ENCODE measurements at regions not wholly inside any gene's neighbourhood (a gene's known extent, or its start where the extent isn't known, plus 50 kb on each side); places are given as distances from the start of the nearest gene placed in this dataset.
"Not testable (repeated sequence)": the region's sequence is repeated elsewhere in the genome, so short reads cannot be mapped to it uniquely, and the experiment has no call there.

DNA sequence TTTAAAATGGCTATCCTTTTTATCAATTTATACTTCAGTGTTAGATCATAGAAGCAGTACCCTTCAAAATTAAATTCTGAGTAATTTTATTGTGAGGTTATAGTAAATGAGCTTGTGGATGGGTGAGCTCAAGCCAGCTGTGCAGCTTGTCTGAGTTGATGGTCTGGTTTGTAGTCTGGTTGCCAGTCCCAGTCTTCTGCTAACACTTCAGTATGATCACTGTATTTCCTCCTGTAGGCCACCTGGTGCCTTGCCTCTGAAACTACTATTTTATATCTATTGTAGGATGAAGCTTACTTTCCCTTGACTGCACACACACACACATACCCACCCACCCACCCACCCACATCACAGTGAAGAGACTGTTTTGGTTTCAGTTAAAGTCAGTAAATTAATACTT is 496.4 kb downstream of the PCNX1 start:
- DNase-seq, result no peak

DNA sequence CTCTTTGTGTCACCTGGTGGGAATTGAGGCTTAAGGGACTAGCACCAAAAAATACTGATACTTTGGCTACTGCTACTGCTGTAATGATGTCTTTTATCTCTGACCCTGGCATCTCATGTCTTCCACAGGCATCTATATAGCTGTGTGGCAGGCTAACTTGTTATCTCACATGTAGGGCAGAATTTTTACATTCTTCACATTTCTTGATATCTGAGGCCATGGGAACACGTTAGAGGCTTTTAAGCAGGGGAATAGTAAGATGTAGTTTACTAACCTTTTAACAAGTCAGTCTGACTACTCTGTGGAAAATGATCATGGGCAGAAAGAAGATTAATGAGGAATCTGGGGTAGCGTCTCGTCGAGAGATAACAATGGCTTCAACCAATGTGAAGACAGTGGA is 498.4 kb downstream of the PCNX1 start:
- no peak for DNase-seq

DNA sequence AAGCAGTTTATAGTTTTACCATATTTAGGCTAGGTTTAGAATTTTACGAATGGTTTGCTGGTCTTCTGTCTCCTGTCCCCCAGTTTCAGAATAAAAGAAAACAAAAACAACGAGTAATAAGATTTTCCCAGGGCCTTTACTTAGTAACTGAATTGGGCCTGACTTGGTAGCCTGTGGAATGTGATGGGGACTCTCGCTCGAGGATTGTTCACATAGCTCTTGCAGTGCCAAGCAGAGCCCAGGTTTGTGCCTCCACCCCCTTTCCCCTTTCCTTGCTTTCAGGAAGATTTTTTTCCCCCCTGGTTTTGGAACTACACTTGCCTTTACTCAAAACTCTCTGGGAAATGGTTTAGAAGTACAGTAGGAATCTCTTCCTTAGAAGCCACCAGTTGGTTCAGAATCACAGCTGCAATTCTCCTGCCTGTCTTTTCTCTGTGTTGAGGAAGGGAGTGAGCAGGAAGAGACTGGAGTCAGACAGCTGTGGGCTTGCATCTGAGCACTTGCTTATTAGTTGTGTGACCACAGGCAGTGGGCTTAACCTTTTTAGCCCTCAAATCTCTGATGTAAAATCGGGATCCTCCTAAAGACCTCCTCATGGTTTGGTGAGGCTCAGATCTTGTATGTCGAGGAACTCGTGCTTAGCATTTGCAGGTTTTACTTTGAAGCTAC is 501.2 kb downstream of the PCNX1 start:
- DNase-seq, result no peak

DNA sequence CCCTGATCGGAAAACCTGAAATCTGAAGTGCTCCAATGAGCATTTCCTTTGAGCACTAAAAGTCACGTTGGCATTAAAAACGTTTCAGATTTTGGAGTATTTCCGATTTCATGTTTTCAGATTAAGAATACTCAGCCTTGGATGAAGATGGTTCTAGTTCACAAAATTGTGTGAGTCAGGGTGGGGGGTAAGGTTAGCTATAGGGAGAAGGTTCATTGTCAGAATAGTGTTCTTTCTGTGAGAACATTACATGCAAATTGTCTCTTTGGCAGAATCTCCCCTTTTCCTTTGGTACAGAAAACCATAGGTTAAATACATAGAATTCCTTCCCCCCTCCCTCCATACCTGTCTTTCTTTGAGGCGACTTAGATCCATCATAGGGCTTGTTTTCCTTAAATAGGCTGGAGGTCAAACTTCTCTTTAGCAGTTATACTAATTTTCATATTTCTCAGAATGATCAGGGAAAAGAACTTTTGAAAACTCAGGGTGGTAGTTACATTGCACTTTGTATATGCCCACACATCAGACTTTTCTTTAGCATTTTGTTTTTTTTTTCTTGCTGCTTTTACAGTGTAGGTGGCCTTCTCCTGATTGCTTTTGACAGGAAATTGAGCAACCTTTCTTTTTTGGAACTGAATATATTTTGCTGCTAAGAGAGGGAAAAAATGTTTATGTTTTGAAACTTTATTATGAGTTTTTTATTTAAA is 503.5 kb downstream of the PCNX1 start:
- no peak for DNase-seq

DNA sequence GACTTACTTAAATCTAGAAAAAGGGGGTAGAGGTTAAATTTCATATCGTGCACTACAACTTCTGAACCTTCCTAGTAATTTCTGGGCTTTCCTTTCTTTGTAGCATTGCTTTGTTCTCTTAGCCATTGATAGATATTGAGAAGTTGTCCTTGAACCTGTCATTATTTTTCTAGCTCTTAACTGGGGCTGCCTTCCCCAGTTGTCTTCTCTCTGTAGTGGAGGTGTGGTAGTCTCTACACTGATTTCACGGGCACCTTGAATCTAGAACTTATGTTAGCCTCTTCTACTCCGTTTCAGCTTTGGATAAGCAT is 504.0 kb downstream of the PCNX1 start:
- DNase-seq, result no peak

DNA sequence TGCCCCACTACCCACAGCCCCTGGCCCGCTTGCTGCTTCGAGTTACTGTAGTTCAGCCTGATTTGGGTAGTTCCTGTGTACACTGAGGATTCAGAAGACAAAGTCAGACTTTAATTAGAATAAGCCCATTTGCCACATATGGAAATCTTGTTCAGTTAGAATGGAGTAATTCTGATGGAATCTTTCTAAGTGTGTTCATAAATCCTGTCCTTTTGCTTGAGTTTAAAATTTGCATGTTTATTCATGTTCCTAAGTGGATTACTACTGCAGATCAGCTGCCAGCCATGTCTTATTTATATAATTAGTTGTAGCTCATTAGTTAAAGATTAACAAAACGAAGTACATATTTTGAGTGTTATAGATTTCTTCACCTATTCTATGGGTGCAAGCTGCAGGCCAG is 504.5 kb downstream of the PCNX1 start:
- DNase-seq, result no peak

DNA sequence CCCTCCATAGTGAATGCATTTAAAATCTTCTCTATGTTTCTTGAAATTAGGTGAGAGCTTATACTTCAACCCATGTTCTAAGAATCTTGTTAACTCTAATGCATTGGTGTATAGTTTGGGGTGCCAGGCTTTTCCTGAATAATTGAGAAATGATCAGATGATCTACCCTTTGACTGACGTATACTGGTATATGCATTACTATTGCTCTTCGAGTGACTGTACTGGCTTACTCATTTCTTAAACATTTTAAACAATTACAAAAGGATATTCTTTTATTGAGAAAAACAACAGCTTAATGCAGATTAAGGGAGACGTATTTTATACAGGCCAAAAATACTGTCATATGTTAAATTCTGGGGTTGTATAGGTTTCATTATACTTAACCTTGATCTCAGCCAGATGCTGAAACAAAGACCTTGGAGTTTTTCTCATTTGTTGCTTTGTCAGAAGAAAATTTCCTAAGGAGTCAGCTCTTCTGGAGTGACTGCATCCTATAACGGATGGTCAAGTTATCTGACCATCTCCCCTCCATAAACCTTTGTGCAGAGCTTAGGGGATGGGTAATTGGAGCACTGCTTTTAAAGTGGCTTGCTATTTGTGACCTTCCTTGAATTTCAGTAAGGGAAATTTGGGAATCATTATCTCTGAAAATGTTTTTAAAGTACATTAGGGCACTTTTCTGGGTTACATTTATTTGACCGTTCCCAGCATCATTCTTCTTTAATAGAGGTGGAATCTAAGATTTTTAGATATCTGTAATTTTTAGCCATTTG is 507.6 kb downstream of the PCNX1 start:
- no peak for DNase-seq

DNA sequence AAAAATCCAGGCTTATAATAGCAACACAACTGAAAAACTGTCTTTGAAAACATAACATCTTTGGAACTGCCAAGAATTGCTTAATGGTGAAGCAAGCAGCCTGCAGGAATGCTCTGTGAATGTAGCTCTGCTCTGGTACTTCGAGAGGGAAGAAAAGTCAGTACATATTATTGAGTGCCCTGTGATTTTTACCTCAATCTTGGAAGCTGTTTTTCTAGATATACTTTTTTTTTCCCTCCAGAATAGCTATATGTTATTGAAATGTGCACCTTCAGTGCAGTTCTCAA is 508.1 kb downstream of the PCNX1 start:
- DNase-seq, result no peak

DNA sequence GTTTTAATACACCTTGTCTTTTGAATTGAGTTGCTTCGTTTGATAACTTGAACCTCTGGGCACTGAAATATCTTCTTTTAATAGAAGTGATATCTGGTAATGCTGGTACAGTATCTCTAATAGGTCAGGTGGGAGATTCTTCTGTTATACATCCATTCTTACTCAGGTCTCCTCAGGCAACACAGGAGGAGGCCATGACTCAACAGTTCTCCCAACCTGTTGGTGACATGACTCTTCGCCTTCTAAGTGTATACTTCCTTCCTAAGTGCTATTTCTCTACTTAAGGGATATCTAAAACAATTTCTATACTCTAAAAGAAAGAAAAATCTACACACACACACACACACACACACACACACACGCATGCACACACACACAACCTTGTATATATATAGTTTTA is 509.1 kb downstream of the PCNX1 start:
- DNase-seq, result no peak

DNA sequence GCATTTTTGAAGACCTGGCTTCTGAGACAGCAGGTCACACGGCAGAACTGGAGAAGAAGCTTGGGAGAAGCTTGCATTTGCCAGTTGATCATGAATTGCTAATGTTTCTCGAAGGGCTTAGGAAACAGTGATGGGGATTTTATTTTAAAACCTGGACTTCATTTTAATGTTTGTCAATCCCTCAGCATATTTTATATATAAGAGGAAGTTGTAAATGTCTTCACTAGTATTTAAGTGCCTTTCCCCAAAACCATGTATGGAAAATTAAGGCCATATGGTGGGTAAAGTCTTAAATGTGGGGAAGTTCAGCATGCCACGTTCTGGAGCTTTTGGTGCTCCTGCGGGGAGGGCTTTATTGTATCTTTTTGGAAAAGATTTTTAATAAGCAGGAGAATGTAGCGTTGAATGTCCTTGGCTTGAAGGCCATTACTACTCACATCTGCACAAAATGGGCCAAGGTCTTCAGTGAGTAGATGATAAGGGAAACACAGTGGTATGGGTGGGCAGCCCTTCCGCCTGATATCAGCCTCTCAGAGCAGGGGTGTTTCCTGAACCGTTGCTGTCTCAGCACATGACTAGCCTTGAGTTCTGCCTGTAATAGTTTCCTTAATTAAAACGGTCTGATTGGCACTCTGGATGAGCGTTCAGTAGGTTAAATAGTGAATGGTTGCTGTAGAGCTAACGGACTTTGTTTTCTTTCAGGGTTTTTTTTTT is 511.4 kb downstream of the PCNX1 start:
- no peak for DNase-seq

DNA sequence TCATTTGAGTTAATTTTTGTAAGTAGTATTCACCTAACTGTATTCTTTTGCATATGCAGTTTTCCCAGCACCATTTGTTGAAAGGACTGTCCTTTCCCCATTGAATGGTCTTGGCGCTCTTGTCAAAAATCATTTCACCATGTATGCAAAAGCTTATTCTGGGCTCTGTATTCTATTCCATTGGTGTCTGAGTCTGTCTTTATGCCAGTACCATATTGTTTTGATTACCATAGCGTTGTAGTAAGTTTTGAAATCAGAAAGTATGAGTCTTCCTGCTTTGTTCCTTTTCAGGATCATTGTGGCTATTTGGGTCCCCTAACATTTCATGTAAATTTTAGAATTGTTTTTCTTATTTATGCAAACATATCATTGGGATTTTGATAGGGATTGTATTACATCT is 508.7 kb upstream of the RGS6 start:
- no peak for DNase-seq

DNA sequence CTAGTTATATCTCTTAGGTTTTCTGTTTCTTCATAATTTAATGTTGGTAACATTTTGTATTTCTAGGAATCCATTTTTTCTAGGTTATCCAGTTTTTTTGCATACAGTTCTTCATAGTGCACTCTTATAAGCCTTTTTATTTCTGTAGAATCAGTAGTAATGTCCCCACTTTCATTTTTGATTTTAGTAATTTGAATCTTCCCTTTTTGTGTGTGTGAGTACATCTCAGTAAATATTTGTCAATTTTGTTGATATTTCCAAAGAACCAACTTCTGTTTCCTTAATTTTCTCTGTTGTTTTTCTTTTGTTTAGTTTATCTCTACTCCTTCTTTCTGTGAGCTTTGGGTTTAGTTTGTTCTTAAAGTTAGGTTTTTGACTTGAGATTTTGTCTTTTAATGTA is 507.3 kb upstream of the RGS6 start:
- no peak for DNase-seq

DNA sequence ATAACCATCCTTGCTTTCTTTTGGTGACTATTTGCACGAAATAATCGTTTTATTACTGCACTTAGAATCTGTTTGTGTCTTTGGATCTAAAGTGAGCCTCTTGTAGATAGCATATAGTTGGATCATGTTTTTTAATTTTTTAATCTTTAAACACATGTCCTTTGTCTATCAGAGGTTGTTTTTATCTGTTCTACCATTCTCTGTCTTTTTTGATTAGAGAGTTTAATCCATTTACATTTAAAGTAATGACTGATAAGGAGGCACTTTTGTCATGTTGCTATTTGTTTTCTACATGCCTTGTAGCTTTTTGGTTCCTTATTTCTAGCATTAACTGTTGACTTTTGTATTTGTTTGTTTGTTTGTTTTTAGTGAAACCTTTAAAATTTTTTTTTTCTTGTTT is 506.2 kb upstream of the RGS6 start:
- no peak for DNase-seq

DNA sequence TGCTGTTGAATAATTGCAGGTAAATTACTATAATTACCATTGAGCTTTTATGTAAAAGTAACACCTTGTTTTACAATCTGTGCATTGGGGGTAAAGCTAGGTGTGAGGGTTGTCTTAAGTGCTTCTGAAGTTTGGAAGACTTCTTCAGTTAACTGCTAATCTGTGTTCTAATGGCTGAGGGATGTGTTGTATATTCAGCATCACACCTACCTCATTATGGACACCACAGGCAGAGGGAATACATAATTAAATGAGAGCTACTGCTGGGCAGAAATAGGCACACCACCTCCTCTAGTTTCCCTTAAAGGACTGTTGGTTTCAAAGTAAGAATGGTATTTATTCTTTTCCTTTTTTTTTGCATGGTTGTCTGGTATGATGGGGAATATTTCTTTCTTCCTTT is 502.3 kb upstream of the RGS6 start:
- DNase-seq, result no peak

DNA sequence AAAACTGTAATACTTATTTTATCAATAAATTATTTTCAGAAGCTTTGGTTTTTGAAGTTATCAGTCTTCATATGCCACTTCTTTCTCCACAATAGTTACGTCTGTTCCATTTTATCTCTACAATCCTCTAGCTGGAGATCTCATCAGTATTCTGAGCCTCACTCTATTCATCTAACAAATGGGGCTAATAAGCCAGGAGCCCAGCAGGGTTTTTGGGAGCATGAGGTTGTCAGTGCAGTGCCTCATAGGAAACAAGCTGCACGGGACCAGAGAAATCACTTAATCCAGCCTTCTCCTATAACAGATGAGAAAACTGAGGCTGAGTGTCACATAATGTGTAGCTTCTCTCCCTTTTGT is 501.9 kb upstream of the RGS6 start:
- DNase-seq, result no peak

DNA sequence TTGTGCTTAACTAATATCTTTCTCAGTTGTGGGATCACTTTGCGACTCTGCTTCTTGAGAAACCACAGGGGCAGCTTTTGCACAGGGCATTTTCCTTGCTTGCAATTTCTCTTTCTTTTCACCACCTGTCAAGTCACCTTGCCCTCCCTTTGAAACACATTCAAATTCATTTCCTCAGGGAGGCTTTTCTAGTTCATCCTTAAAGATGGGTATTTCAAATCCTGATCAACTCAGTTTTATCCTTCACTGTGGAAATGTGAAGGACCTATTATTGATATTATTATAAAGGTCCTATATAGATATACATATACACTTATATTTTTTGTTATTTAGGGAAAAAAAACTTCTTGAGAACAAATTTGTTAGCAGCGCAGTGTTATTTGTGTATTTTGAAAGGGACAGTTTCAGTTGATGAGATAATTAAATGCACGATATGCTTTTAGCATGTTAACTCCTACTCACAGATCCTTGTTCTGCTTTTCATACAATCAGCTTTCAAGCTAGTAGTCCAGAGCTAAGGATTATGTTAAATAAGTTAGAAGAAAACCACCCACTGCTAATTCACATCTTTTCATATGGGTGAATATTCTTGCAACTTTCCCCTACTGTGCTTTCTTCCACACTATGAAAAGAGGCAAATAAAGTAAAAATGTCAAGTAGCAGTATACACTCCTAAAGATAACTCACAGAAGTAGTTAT is 501.4 kb upstream of the RGS6 start:
- DNase-seq, result no peak

DNA sequence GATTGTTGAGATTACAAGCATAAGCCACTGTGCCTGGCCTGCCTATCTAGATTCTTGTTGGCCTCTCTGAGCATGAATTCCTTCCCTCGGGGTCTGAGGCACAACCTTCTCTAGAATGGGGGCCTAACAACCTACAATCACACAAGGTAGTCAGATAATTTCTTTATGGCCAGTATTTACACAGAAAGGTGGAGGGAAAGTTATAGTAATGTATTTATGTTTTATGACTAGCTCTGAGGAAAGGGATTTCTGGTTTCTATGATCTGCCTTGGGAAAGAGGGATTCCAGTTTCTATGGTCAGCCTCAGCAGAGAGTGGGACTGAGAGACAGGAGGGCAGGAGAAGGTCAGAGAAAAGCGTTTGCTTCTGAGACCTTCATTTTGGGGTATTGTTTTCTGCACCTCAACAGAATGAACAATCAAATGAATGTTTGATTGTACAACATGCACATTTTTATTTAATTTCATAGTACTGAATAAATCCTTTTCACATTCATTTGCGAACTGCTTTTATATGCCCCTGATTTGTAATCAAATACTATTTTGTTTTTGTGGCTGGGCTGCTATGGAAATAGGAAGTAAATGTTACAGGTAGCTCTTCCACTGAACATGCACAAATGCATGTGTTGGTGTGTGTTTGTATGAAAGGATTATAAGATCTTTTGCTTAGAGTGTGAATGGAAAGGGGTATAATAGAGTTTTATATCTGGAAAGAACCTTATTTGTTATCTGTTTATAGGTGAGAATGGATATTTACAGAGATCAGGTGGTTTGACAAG is 499.7 kb upstream of the RGS6 start:
- no peak for DNase-seq

DNA sequence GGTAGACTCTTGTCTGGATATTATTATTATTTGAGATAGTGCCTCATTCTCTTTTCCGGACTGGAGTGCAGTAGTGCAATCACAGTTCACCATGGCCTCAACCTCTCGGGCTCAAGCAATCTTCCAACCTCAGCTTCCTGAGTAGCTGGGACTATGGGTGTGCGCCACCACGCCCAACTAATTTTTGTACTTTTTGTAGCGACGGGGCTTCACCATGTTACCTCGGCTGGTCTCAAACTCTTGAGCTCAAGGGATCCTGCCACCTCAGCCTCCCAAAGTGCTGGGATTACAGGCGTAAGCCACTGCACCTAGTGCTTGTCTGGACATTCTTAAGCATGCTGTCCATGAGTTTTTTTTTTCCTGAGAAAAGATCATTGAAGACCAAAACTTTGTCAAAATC is 498.9 kb upstream of the RGS6 start:
- DNase-seq, result no peak

DNA sequence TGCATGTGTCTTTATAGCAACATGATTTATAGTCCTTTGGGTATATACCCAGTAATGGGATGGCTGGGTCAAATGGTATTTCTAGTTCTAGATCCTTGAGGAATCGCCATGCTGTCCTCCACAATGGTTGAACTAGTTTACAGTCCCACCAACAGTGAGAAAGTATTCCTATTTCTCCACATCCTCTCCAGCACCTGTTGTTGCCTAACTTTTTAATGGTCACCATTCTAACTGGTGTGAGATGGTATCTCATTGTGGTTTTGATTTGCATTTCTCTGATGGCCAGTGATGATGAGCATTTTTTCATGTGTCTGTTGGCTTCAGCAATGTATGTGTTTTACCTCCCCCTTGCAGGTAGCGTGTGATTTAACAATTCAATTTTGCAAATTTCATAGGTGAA is 496.6 kb upstream of the RGS6 start:
- not testable (repeated sequence) for DNase-seq

DNA sequence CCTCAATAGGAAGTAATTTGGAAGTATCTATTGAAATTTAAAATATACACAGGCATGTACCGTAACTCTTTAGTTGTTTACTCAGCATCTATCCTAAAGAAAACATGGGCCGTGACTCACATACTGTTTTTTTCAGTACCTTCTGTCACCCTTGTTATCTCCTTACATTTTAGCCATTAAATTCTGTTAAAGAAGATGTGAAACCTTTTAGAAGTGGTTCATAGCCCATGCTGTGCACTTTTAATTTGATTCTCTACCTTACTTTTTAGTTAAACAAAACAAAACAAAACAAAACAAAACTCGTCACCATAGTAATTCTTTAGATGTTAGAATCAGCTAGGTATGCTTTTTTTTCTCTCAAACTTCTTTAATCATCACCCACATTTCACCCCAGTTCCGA is 494.4 kb upstream of the RGS6 start:
- DNase-seq, result no peak

DNA sequence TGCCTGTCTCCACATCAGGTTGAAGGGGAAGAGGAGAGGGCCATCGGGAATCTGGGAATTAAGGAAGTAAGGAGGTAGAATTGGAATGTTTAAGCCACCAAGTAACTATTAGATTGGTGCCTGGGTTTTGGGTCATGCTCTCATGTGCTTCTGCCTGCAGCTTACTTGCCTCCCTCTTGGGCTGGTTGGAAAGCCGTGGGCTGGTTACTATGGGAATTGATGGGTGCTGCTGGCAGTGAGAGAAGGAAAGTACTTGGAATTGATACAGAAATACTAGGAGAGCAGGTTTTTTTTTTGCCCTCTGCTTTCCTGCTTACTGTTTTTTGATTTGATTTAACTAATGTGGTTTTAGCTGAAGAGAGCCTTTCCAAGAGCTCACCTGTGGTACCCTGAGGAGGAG is 493.5 kb upstream of the RGS6 start:
- DNase-seq, result peak; percentile 89

DNA sequence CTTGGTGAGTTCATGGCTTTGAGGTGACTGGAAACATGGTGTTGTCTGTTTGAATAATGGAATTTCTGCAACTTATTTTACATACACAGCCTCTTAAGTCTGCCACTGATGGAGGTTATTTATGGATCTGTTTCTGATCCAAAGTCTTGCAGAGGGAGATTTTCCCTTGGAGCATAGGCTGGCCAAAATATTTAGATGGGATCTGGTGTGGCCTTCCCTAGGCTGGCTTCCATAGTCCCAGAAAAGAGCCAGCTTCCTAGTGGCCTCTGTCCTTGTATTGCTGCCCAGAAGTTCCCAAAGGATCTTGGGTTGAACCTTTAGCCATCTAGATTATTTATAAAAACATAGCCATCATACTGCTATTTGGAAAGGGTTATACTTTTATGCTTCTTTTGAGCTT is 491.1 kb upstream of the RGS6 start:
- DNase-seq, result no peak

Measured in DMS79 treated with DMSO at 0.1 percent for 48 hours (cell line).